HCT116 (cell line): ENCODE measurements at regions not wholly inside any gene's neighbourhood (a gene's known extent, or its start where the extent isn't known, plus 50 kb on each side); places are given as distances from the start of the nearest gene placed in this dataset.

Experiments
- ATAC-seq: fragments of 200-7000 bp; cut with Tn5 transposase; 2 replicates; pipeline ENCODE4 v1.9.1; 2020; ENCODE audit warnings: mild to moderate bottlenecking, moderate library complexity
- BruUV-seq: library from RNA; stranded (reverse); fragments of 400-500 nt; replicated peaks from 2 replicates; lab custom pipeline; 2021; lab: Mats Ljungman, UMichigan
- CTCF ChIA-PET: fragments of 300-600 bp; sonication (Branson Sonifier 250); formaldehyde crosslinking; loops from one replicate; lab custom pipeline; 2021; ENCODE audit warnings: antibody characterized with exemption; lab: Charles Lee
- POLR2A ChIA-PET: fragments of 300-600, 350-600 bp; sonication (Branson Sonifier 250); formaldehyde crosslinking; loops from one replicate; lab custom pipeline; 2021; ENCODE audit warnings: antibody characterized with exemption; lab: Charles Lee
- RAD21 ChIA-PET, 2 experiments: fragments of 300-600 bp; sonication (Branson Sonifier 250); formaldehyde crosslinking; loops; one replicate each; lab custom pipeline; 2023; ENCODE audit warnings: low total read pairs in 2 of 2; ENCODE audit not compliant: uncharacterized antibody in 2 of 2, unreplicated experiment in 2 of 2, low non-redundant PET in 1 of 2; lab: Charles Lee
- DNase-seq: peaks from one replicate; pipeline ENCODE4 v3.0.0-alpha.2; 2010; ENCODE audit warnings: low read depth, low spot score
- H2AFZ ChIP-seq: fragments of 200-600 bp; shearing (Covaris generic), sonication (generic); 2 replicates; pipeline ENCODE4 v1.6.1; 2017; ENCODE audit warnings: low read depth, mixed run types, mixed read lengths, antibody characterized with exemption, low read length; ENCODE audit not compliant: poor library complexity, severe bottlenecking
- H3K27ac ChIP-seq: 2 replicates; pipeline ENCODE4 v1.5.1; 2012; ENCODE audit warnings: low read depth, low read length
- H3K27me3 ChIP-seq: fragments of 200-600 bp; sonication (generic); 2 replicates; pipeline ENCODE4 v1.6.1; 2016; ENCODE audit warnings: mixed run types, low read length, mixed read lengths; ENCODE audit not compliant: insufficient read depth
- H3K36me3 ChIP-seq, 2 experiments: fragments of 200-500 bp in 1 of 2; fragments of 200-600 bp in 1 of 2; sonication (Bioruptor generic) in 1 of 2; sonication (generic) in 1 of 2; 2 replicates each; pipeline versions ENCODE4 v1.5.1 to v1.6.1; 2014 to 2016; ENCODE audit warnings: low read length in 2 of 2, inconsistent platforms in 1 of 2, mixed read lengths in 1 of 2, mixed run types in 1 of 2; ENCODE audit not compliant: insufficient read depth in 2 of 2, control insufficient read depth in 1 of 2
- H3K4me1 ChIP-seq, 2 experiments: fragments of 200-600 bp in 1 of 2; sonication (generic) in 1 of 2; 2 replicates each; pipeline versions ENCODE4 v1.5.1 to v1.6.1; 2012 to 2017; ENCODE audit warnings: low read length in 2 of 2, inconsistent platforms in 1 of 2, mild to moderate bottlenecking in 1 of 2, mixed read lengths in 1 of 2, mixed run types in 1 of 2, moderate library complexity in 1 of 2; ENCODE audit not compliant: insufficient read depth in 2 of 2, control insufficient read depth in 1 of 2
- H3K4me2 ChIP-seq: fragments of 200-600 bp; sonication (generic); 2 replicates; pipeline ENCODE4 v1.6.1; 2017; ENCODE audit warnings: mixed run types, low read length, mixed read lengths
- H3K4me3 ChIP-seq, 2 experiments: fragments of 200-600 bp in 1 of 2; sonication (generic) in 1 of 2; replicated peaks in 1 of 2; 2 replicates each; pipeline ENCODE4 v1.5.1; 2011 to 2016; ENCODE audit warnings: low read length in 2 of 2, control low read depth in 1 of 2, low read depth in 1 of 2, mild to moderate bottlenecking in 1 of 2, mixed read lengths in 1 of 2, mixed run types in 1 of 2
- H3K79me2 ChIP-seq: fragments of 200-600 bp; sonication (generic); 2 replicates; pipeline ENCODE4 v1.6.1; 2017; ENCODE audit warnings: mild to moderate bottlenecking, mixed run types, low read length, moderate library complexity, mixed read lengths; ENCODE audit not compliant: insufficient read depth
- H3K9ac ChIP-seq: fragments of 200-600 bp; sonication (generic); 2 replicates; pipeline ENCODE4 v1.6.1; 2016; ENCODE audit warnings: low read length, mixed read lengths
- H3K9me2 ChIP-seq: fragments of 200-600 bp; sonication (generic), shearing (Covaris generic); 2 replicates; pipeline ENCODE4 v1.6.1; 2017; ENCODE audit warnings: mixed run types, mild to moderate bottlenecking, moderate library complexity; ENCODE audit not compliant: insufficient read depth
- H3K9me3 ChIP-seq, 2 experiments: fragments of 200-500 bp in 1 of 2; fragments of 200-600 bp in 1 of 2; sonication (Bioruptor generic) in 1 of 2; sonication (generic) in 1 of 2; 2 replicates each; pipeline ENCODE4 v1.6.1; 2014 to 2017; ENCODE audit warnings: low read length in 2 of 2, mixed read lengths in 2 of 2, inconsistent platforms in 1 of 2, low read depth in 1 of 2, mild to moderate bottlenecking in 1 of 2, mixed run types in 1 of 2, moderate library complexity in 1 of 2; ENCODE audit not compliant: control insufficient read depth in 1 of 2, insufficient read depth in 1 of 2
- H4K20me1 ChIP-seq: fragments of 200-600 bp; sonication (generic), shearing (Covaris generic); 2 replicates; pipeline ENCODE4 v1.6.1; 2017; ENCODE audit warnings: mixed run types, mild to moderate bottlenecking, moderate library complexity; ENCODE audit not compliant: insufficient read depth
- CBX3 ChIP-seq: IDR thresholded peaks from 2 replicates; pipeline ENCODE4 v1.6.1; 2012; ENCODE audit warnings: low read depth
- FOSL1 ChIP-seq: IDR thresholded peaks from 2 replicates; pipeline ENCODE4 v1.6.1; 2012; ENCODE audit warnings: low read depth
- SP1 ChIP-seq: IDR thresholded peaks from 2 replicates; pipeline ENCODE4 v1.6.1; 2012; ENCODE audit warnings: low read depth
- SRF ChIP-seq: IDR thresholded peaks from 2 replicates; pipeline ENCODE4 v1.6.1; 2012; ENCODE audit warnings: low read depth
- ZBTB33 ChIP-seq: IDR thresholded peaks from 2 replicates; pipeline ENCODE4 v1.6.1; 2011; ENCODE audit warnings: mild to moderate bottlenecking, low read length, moderate library complexity; ENCODE audit not compliant: insufficient replicate concordance; ENCODE audit errors: extremely low read depth
- ZFX ChIP-seq: fragments of 450-650 bp; IDR thresholded peaks from 2 replicates; pipeline ENCODE4 v1.6.1; 2017
- intact Hi-C: fragments of 100-400 bp; cut with micrococcal nuclease; formaldehyde crosslinking; loops from 2 replicates; pipeline ENCODE4 v1.10.0; 2022
- TF ChIP-seq, protein P1 (sequence below), 3 experiments: fragments of 200-600 bp in 1 of 3; sonication (generic) in 1 of 3; IDR thresholded peaks in 2 of 3; conservative IDR thresholded peaks in 1 of 3; 2 replicates each; pipeline ENCODE4 v1.5.1; 2012 to 2017; ENCODE audit warnings: low read depth in 2 of 3, low read length in 2 of 3, antibody characterized with exemption in 1 of 3, borderline replicate concordance in 1 of 3, control low read depth in 1 of 3, mild to moderate bottlenecking in 1 of 3, mixed read lengths in 1 of 3, mixed run types in 1 of 3, moderate library complexity in 1 of 3; ENCODE audit not compliant: insufficient read depth in 1 of 3
- TF ChIP-seq, protein P2 (sequence below): IDR thresholded peaks from 2 replicates; pipeline ENCODE4 v1.6.1; 2012

GRCh38 chr3:80472459-80472858, 704.7 kb upstream of the ROBO1 start:
- no TSS peak for BruUV-seq
- no peak for ATAC-seq

More at GRCh38 chr3:80472459-80472858, 704.7 kb upstream of the ROBO1 start:
- no peaks in the 10 kb centered on the region for H3K36me3 ChIP-seq
- ChIA-PET RAD21 (no interaction called here), CTCF (no interaction called here), POLR2A (no interaction called here)
- H3K79me2 ChIP-seq = no peaks in the 10 kb centered on the region
- no peak for DNase-seq
- H3K4me1 ChIP-seq = no peaks in the 10 kb centered on the region
- H3K9me2 ChIP-seq = no peaks in the 10 kb centered on the region
- intact Hi-C loops = no loop called here
- no peak overlapping the region for H2AFZ ChIP-seq
- TF ChIP-seq CBX3 = no peak
- no peak for TF ChIP-seq SP1
- TF ChIP-seq SRF = no peak
- TF ChIP-seq, protein P1, sequence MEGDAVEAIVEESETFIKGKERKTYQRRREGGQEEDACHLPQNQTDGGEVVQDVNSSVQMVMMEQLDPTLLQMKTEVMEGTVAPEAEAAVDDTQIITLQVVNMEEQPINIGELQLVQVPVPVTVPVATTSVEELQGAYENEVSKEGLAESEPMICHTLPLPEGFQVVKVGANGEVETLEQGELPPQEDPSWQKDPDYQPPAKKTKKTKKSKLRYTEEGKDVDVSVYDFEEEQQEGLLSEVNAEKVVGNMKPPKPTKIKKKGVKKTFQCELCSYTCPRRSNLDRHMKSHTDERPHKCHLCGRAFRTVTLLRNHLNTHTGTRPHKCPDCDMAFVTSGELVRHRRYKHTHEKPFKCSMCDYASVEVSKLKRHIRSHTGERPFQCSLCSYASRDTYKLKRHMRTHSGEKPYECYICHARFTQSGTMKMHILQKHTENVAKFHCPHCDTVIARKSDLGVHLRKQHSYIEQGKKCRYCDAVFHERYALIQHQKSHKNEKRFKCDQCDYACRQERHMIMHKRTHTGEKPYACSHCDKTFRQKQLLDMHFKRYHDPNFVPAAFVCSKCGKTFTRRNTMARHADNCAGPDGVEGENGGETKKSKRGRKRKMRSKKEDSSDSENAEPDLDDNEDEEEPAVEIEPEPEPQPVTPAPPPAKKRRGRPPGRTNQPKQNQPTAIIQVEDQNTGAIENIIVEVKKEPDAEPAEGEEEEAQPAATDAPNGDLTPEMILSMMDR (IDR thresholded peaks at IDR 0.05 in 2 of 3, conservative IDR thresholded peaks at IDR 0.05 in 1 of 3; ENCODE audit: borderline replicate concordance in 1 of 3, insufficient read depth in 1 of 3, low read depth in 2 of 3, low read length in 2 of 3) = no peak
- TF ChIP-seq, protein P2, sequence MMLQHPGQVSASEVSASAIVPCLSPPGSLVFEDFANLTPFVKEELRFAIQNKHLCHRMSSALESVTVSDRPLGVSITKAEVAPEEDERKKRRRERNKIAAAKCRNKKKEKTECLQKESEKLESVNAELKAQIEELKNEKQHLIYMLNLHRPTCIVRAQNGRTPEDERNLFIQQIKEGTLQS = no peak
- TF ChIP-seq ZFX = no peak
- no peak for TF ChIP-seq ZBTB33
- TF ChIP-seq FOSL1 = no peak
- no peak overlapping the region for H3K27ac ChIP-seq
- no peak overlapping the region for H3K9ac ChIP-seq
- H4K20me1 ChIP-seq = no peaks in the 10 kb centered on the region
- H3K4me3 ChIP-seq = no peak overlapping the region
- no peaks in the 10 kb centered on the region for H3K27me3 ChIP-seq
- H3K9me3 ChIP-seq = peaks cover 0 to 11% of the 10 kb centered on the region in 2 experiments; a peak in 3 of 4 replicates
- no peak overlapping the region for H3K4me2 ChIP-seq
